ENCODE measurements at regions not wholly inside any gene's neighbourhood (a gene's known extent, or its start where the extent isn't known, plus 50 kb on each side); places are given as distances from the start of the nearest gene placed in this dataset.

GRCh38 chr12:4147031-4147481, 126.5 kb upstream of the CCND2 start:
- ChIA-PET CTCF (no interaction called here), POLR2A (ENCODE audit: low non-redundant PET) (no interaction called here)
- no peak overlapping the region for H3K27ac ChIP-seq
- no peak for TF ChIP-seq CTCF (conservative IDR thresholded peaks at IDR 0.05; ENCODE audit: low read depth)
- DNase-seq (ENCODE audit: low spot score) = no peak

- CTCF ChIA-PET = interaction anchor here (0.5 to 0.7 kb wide), 2 partner anchors 39 to 125 kb away, joined by 3 to 8 read pairs; no protein-coding TSS in a partner anchor
- no peak for TF ChIP-seq CTCF (conservative IDR thresholded peaks at IDR 0.05; ENCODE audit: low read depth)
- DNase-seq (ENCODE audit: low spot score) = no peak
- POLR2A ChIA-PET (ENCODE audit: low non-redundant PET) = no interaction called here
- no peak overlapping the region for H3K27ac ChIP-seq
Observed at GRCh38 chr12:4145990-4146859, 127.3 kb upstream of the CCND2 start.

- no peak for TF ChIP-seq CTCF (conservative IDR thresholded peaks at IDR 0.05; ENCODE audit: low read depth)
- POLR2A ChIA-PET (ENCODE audit: low non-redundant PET) = no interaction called here
- H3K27ac ChIP-seq = no peak overlapping the region
- CTCF ChIA-PET = interaction anchor here (0.6 kb wide), 1 partner anchor 11 kb away, joined by 3 read pairs; no protein-coding TSS in a partner anchor
- DNase-seq (ENCODE audit: low spot score) = no peak
Observed at GRCh38 chr12:4144676-4145075, 128.9 kb upstream of the CCND2 start.

GRCh38 chr12:4143896-4144295, 129.7 kb upstream of the CCND2 start:
- DNase-seq (ENCODE audit: low spot score) = no peak
- ChIA-PET CTCF (interaction anchor here (0.6 kb wide), 1 partner anchor 10 kb away, joined by 3 read pairs; no protein-coding TSS in a partner anchor), POLR2A (ENCODE audit: low non-redundant PET) (interaction anchor here (0.7 kb wide), 1 partner anchor 113 kb away, joined by 3 read pairs; no protein-coding TSS in a partner anchor)
- no peak for TF ChIP-seq CTCF (conservative IDR thresholded peaks at IDR 0.05; ENCODE audit: low read depth)
- H3K27ac ChIP-seq = no peak overlapping the region

- no peak for TF ChIP-seq CTCF (conservative IDR thresholded peaks at IDR 0.05; ENCODE audit: low read depth)
- DNase-seq (ENCODE audit: low spot score) = no peak
- CTCF ChIA-PET = interaction anchor here (0.6 kb wide), 1 partner anchor 940 kb away, joined by 3 read pairs; no protein-coding TSS in a partner anchor
- POLR2A ChIA-PET (ENCODE audit: low non-redundant PET) = no interaction called here
- H3K27ac ChIP-seq = no peak overlapping the region
Observed at GRCh38 chr12:4141348-4142270, 132.0 kb upstream of the CCND2 start.
